ENCODE measurements at regions not wholly inside any gene's neighbourhood (a gene's known extent, or its start where the extent isn't known, plus 50 kb on each side); places are given as distances from the start of the nearest gene placed in this dataset.

- Histone ChIP-seq H3K4me2 (ENCODE audit: low read length) (no peak overlapping the region), H3K36me3 (ENCODE audit: control insufficient read depth in 1 of 2, insufficient read depth in 2 of 2, low read length in 2 of 2) (no peaks in the 10 kb centered on the region), H2AFZ (ENCODE audit: low read depth, low read length, poor library complexity, severe bottlenecking) (no peak overlapping the region), H3K9me3 (ENCODE audit: control insufficient read depth in 1 of 2, insufficient read depth in 1 of 2, low read depth in 1 of 2, low read length in 2 of 2) (no peaks in the 10 kb centered on the region), H3K27ac (ENCODE audit: low read depth, low read length) (no peak overlapping the region), H3K79me2 (ENCODE audit: insufficient read depth, low read length) (no peaks in the 10 kb centered on the region), H3K4me1 (ENCODE audit: control insufficient read depth in 1 of 2, insufficient read depth in 2 of 2, low read length in 2 of 2) (no peaks in the 10 kb centered on the region), H3K9ac (ENCODE audit: low read length) (no peak overlapping the region), H4K20me1 (ENCODE audit: insufficient read depth) (no peaks in the 10 kb centered on the region), H3K4me3 (replicated peaks in 1 of 2; ENCODE audit: low read depth in 1 of 2, low read length in 2 of 2) (no peak overlapping the region), H3K9me2 (ENCODE audit: insufficient read depth) (no peaks in the 10 kb centered on the region), H3K27me3 (ENCODE audit: insufficient read depth, low read length) (no peaks in the 10 kb centered on the region)
- RAD21 ChIA-PET (ENCODE audit: low non-redundant PET in 1 of 2, low total read pairs in 2 of 2, uncharacterized antibody in 2 of 2, unreplicated experiment in 2 of 2), result no interaction called here
- TF ChIP-seq SIN3A (IDR thresholded peaks at IDR 0.05; ENCODE audit: low read depth), result no peak
- no peak for TF ChIP-seq JUND (IDR thresholded peaks at IDR 0.05)
- TF ChIP-seq ELF1 (IDR thresholded peaks at IDR 0.05; ENCODE audit: borderline replicate concordance, low read depth), result no peak
- no peak for TF ChIP-seq EGR1 (IDR thresholded peaks at IDR 0.05; ENCODE audit: low read depth)
- TF ChIP-seq SP1 (IDR thresholded peaks at IDR 0.05; ENCODE audit: low read depth), result no peak
- TF ChIP-seq FOSL1 (IDR thresholded peaks at IDR 0.05; ENCODE audit: low read depth), result no peak
- no peak for TF ChIP-seq ZBTB33 (IDR thresholded peaks at IDR 0.05; ENCODE audit: extremely low read depth, insufficient replicate concordance, low read length)
- POLR2A ChIA-PET, result no interaction called here
- ATAC-seq (no peak), DNase-seq (ENCODE audit: low read depth, low spot score) (no peak)
- CTCF ChIA-PET, result no interaction called here
- intact Hi-C loops (cut with micrococcal nuclease), result no loop called here
- no TSS peak for BruUV-seq (replicated peaks)
Observed at GRCh38 chr9:28747351-28747985, 1174.2 kb upstream of the C9orf72 start.

- no peak overlapping the region for H2AFZ ChIP-seq (ENCODE audit: low read depth, low read length, poor library complexity, severe bottlenecking)
- no peaks in the 10 kb centered on the region for H3K9me3 ChIP-seq (ENCODE audit: control insufficient read depth in 1 of 2, insufficient read depth in 1 of 2, low read depth in 1 of 2, low read length in 2 of 2)
- no peak for DNase-seq (ENCODE audit: low read depth, low spot score)
- H3K36me3 ChIP-seq (ENCODE audit: control insufficient read depth in 1 of 2, insufficient read depth in 2 of 2, low read length in 2 of 2), result no peaks in the 10 kb centered on the region
- H3K79me2 ChIP-seq (ENCODE audit: insufficient read depth, low read length), result no peaks in the 10 kb centered on the region
- no peak for ATAC-seq
- H4K20me1 ChIP-seq (ENCODE audit: insufficient read depth), result no peaks in the 10 kb centered on the region
- no TSS peak for BruUV-seq (replicated peaks)
- no peak overlapping the region for H3K27ac ChIP-seq (ENCODE audit: low read depth, low read length)
- H3K4me2 ChIP-seq (ENCODE audit: low read length), result no peak overlapping the region
- ChIA-PET CTCF (no interaction called here), POLR2A (no interaction called here), RAD21 (ENCODE audit: low non-redundant PET in 1 of 2, low total read pairs in 2 of 2, uncharacterized antibody in 2 of 2, unreplicated experiment in 2 of 2) (no interaction called here)
- H3K4me3 ChIP-seq (replicated peaks in 1 of 2; ENCODE audit: low read depth in 1 of 2, low read length in 2 of 2), result no peak overlapping the region
- no peaks in the 10 kb centered on the region for H3K9me2 ChIP-seq (ENCODE audit: insufficient read depth)
- H3K27me3 ChIP-seq (ENCODE audit: insufficient read depth, low read length), result no peaks in the 10 kb centered on the region
- intact Hi-C loops (cut with micrococcal nuclease), result no loop called here
- H3K4me1 ChIP-seq (ENCODE audit: control insufficient read depth in 1 of 2, insufficient read depth in 2 of 2, low read length in 2 of 2), result no peaks in the 10 kb centered on the region
- no peak overlapping the region for H3K9ac ChIP-seq (ENCODE audit: low read length)
- TF ChIP-seq, protein P1, sequence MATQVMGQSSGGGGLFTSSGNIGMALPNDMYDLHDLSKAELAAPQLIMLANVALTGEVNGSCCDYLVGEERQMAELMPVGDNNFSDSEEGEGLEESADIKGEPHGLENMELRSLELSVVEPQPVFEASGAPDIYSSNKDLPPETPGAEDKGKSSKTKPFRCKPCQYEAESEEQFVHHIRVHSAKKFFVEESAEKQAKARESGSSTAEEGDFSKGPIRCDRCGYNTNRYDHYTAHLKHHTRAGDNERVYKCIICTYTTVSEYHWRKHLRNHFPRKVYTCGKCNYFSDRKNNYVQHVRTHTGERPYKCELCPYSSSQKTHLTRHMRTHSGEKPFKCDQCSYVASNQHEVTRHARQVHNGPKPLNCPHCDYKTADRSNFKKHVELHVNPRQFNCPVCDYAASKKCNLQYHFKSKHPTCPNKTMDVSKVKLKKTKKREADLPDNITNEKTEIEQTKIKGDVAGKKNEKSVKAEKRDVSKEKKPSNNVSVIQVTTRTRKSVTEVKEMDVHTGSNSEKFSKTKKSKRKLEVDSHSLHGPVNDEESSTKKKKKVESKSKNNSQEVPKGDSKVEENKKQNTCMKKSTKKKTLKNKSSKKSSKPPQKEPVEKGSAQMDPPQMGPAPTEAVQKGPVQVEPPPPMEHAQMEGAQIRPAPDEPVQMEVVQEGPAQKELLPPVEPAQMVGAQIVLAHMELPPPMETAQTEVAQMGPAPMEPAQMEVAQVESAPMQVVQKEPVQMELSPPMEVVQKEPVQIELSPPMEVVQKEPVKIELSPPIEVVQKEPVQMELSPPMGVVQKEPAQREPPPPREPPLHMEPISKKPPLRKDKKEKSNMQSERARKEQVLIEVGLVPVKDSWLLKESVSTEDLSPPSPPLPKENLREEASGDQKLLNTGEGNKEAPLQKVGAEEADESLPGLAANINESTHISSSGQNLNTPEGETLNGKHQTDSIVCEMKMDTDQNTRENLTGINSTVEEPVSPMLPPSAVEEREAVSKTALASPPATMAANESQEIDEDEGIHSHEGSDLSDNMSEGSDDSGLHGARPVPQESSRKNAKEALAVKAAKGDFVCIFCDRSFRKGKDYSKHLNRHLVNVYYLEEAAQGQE (IDR thresholded peaks at IDR 0.05; ENCODE audit: low read depth), result no peak
- TF ChIP-seq, protein P2, sequence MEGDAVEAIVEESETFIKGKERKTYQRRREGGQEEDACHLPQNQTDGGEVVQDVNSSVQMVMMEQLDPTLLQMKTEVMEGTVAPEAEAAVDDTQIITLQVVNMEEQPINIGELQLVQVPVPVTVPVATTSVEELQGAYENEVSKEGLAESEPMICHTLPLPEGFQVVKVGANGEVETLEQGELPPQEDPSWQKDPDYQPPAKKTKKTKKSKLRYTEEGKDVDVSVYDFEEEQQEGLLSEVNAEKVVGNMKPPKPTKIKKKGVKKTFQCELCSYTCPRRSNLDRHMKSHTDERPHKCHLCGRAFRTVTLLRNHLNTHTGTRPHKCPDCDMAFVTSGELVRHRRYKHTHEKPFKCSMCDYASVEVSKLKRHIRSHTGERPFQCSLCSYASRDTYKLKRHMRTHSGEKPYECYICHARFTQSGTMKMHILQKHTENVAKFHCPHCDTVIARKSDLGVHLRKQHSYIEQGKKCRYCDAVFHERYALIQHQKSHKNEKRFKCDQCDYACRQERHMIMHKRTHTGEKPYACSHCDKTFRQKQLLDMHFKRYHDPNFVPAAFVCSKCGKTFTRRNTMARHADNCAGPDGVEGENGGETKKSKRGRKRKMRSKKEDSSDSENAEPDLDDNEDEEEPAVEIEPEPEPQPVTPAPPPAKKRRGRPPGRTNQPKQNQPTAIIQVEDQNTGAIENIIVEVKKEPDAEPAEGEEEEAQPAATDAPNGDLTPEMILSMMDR (IDR thresholded peaks at IDR 0.05 in 2 of 3, conservative IDR thresholded peaks at IDR 0.05 in 1 of 3; ENCODE audit: borderline replicate concordance in 1 of 3, insufficient read depth in 1 of 3, low read depth in 2 of 3, low read length in 2 of 3), result no peak
- TF ChIP-seq JUND (IDR thresholded peaks at IDR 0.05) (no peak), SIN3A (IDR thresholded peaks at IDR 0.05; ENCODE audit: low read depth) (no peak), SP1 (IDR thresholded peaks at IDR 0.05; ENCODE audit: low read depth) (no peak), EZH2phosphoT487 (IDR thresholded peaks at IDR 0.05; ENCODE audit: borderline replicate concordance) (no peak), YY1 (IDR thresholded peaks at IDR 0.05; ENCODE audit: extremely low read depth, insufficient replicate concordance, low read depth, low read length) (no peak)
- TF ChIP-seq, protein P3, sequence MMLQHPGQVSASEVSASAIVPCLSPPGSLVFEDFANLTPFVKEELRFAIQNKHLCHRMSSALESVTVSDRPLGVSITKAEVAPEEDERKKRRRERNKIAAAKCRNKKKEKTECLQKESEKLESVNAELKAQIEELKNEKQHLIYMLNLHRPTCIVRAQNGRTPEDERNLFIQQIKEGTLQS (IDR thresholded peaks at IDR 0.05), result no peak
Observed at GRCh38 chr9:28750136-28750535, 1176.9 kb upstream of the C9orf72 start.
